ENCODE measurements at regions not wholly inside any gene's neighbourhood (a gene's known extent, or its start where the extent isn't known, plus 50 kb on each side); places are given as distances from the start of the nearest gene placed in this dataset.

GRCh38 chr17:13374203-13375143 is 227.3 kb downstream of the HS3ST3A1 start:
- peak in 1 of 2 donors; percentile 37 for DNase-seq (ENCODE audit: low read depth in 2 of 2)
- no peaks in the 10 kb centered on the region for H4K20me1 ChIP-seq (ENCODE audit: control insufficient read depth, extremely low read depth, insufficient read depth, low read length)
- no peaks in the 10 kb centered on the region for H3K36me3 ChIP-seq (ENCODE audit: control insufficient read depth, insufficient read depth, low read length)
- H3K4me2 ChIP-seq (ENCODE audit: extremely low read depth, insufficient read depth, low read length): no peak overlapping the region
- H3K4me1 ChIP-seq (ENCODE audit: control insufficient read depth, extremely low read depth, insufficient read depth, low read length): peaks cover 2% of the 10 kb centered on the region
- no peaks in the 10 kb centered on the region for H3K79me2 ChIP-seq (ENCODE audit: control insufficient read depth, insufficient read depth, low read length)
- H3K27ac ChIP-seq (ENCODE audit: insufficient read depth, low read length): no peak overlapping the region
- no peak for TF ChIP-seq EZH2 (IDR thresholded peaks at IDR 0.05; ENCODE audit: low read length, missing control alignments)
- no peak overlapping the region for H3K4me3 ChIP-seq (replicated peaks in 1 of 4; ENCODE audit: control extremely low read depth in 1 of 4, insufficient read depth in 1 of 4, low read depth in 3 of 4, low read length in 4 of 4)
- no peaks in the 10 kb centered on the region for H3K27me3 ChIP-seq (ENCODE audit: control insufficient read depth, insufficient read depth, low read length)
- H3K9ac ChIP-seq (ENCODE audit: insufficient read depth, low read length): no peak overlapping the region
- H3K9me3 ChIP-seq (ENCODE audit: control insufficient read depth, insufficient read depth, low read depth, low read length): no peaks in the 10 kb centered on the region
- H2AFZ ChIP-seq (ENCODE audit: low read length): no peak overlapping the region

DNA sequence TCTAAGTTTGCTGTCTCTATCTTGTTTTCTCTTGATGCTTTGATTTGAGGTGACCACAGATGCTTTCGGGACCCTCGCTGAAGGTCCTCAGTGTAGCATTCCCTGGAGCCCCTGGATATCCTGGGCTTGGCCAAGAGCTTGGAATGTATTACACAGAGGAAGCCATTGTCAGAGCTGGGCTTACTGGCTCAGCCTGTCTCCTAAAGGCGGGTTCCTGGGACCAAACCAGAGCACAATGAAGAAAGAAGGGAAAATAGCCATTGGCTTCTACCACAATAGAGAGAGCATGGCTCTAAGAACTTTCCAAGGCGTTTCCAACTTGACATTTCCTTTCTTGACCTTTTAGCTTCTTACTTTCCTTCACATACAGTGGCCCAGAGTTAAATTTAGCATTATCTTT is 229.3 kb downstream of the HS3ST3A1 start:
- no peak overlapping the region for H3K27ac ChIP-seq (ENCODE audit: insufficient read depth, low read length)
- H3K4me2 ChIP-seq (ENCODE audit: extremely low read depth, insufficient read depth, low read length): no peak overlapping the region
- H3K36me3 ChIP-seq (ENCODE audit: control insufficient read depth, insufficient read depth, low read length): no peaks in the 10 kb centered on the region
- no peak for TF ChIP-seq CTCF (conservative IDR thresholded peaks at IDR 0.05 in 1 of 2, IDR thresholded peaks at IDR 0.05 in 1 of 2; ENCODE audit: low read depth in 1 of 2, low read length in 2 of 2)
- no peak for TF ChIP-seq EZH2 (IDR thresholded peaks at IDR 0.05; ENCODE audit: low read length, missing control alignments)
- H3K9ac ChIP-seq (ENCODE audit: insufficient read depth, low read length): no peak overlapping the region
- DNase-seq (ENCODE audit: low read depth in 2 of 2): no peak
- no peaks in the 10 kb centered on the region for H3K9me3 ChIP-seq (ENCODE audit: control insufficient read depth, insufficient read depth, low read depth, low read length)
- no peaks in the 10 kb centered on the region for H4K20me1 ChIP-seq (ENCODE audit: control insufficient read depth, extremely low read depth, insufficient read depth, low read length)
- no peaks in the 10 kb centered on the region for H3K4me1 ChIP-seq (ENCODE audit: control insufficient read depth, extremely low read depth, insufficient read depth, low read length)
- H3K27me3 ChIP-seq (ENCODE audit: control insufficient read depth, insufficient read depth, low read length): no peaks in the 10 kb centered on the region
- no peak overlapping the region for H3K4me3 ChIP-seq (replicated peaks in 1 of 4; ENCODE audit: control extremely low read depth in 1 of 4, insufficient read depth in 1 of 4, low read depth in 3 of 4, low read length in 4 of 4)
- H3K79me2 ChIP-seq (ENCODE audit: control insufficient read depth, insufficient read depth, low read length): no peaks in the 10 kb centered on the region
- H2AFZ ChIP-seq (ENCODE audit: low read length): no peak overlapping the region

DNA sequence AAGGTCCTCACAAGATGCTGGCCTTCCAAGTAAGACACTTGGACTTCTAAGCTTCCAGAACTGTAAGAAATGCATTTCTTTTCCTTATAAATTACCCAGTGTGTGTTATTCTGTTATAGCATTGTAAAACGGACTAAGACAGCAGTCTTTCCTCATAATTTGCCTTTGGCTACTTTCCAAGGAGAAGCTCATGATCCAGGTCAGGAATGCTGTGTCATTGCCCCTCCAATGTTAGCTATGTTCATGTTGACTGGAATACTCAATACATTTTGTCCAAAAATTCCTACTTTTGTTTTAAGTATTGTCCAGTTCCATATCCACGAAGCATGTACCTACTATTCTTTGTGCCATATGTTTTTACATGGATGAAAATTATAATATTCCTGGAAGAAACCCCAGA is 234.6 kb downstream of the HS3ST3A1 start:
- Histone ChIP-seq H3K9ac (ENCODE audit: insufficient read depth, low read length) (no peak overlapping the region), H3K36me3 (ENCODE audit: control insufficient read depth, insufficient read depth, low read length) (no peaks in the 10 kb centered on the region), H3K27me3 (ENCODE audit: control insufficient read depth, insufficient read depth, low read length) (no peaks in the 10 kb centered on the region), H3K27ac (ENCODE audit: insufficient read depth, low read length) (no peak overlapping the region), H3K4me2 (ENCODE audit: extremely low read depth, insufficient read depth, low read length) (no peak overlapping the region), H3K79me2 (ENCODE audit: control insufficient read depth, insufficient read depth, low read length) (no peaks in the 10 kb centered on the region), H2AFZ (ENCODE audit: low read length) (no peak overlapping the region), H3K4me1 (ENCODE audit: control insufficient read depth, extremely low read depth, insufficient read depth, low read length) (peaks cover 7% of the 10 kb centered on the region), H4K20me1 (ENCODE audit: control insufficient read depth, extremely low read depth, insufficient read depth, low read length) (no peaks in the 10 kb centered on the region), H3K9me3 (ENCODE audit: control insufficient read depth, insufficient read depth, low read depth, low read length) (no peaks in the 10 kb centered on the region), H3K4me3 (replicated peaks in 1 of 4; ENCODE audit: control extremely low read depth in 1 of 4, insufficient read depth in 1 of 4, low read depth in 3 of 4, low read length in 4 of 4) (no peak overlapping the region)
- DNase-seq (ENCODE audit: low read depth in 2 of 2): no peak
- TF ChIP-seq EZH2 (IDR thresholded peaks at IDR 0.05; ENCODE audit: low read length, missing control alignments) (no peak), CTCF (conservative IDR thresholded peaks at IDR 0.05 in 1 of 2, IDR thresholded peaks at IDR 0.05 in 1 of 2; ENCODE audit: low read depth in 1 of 2, low read length in 2 of 2) (no peak)

All from fibroblast of lung (primary cell).